GM12892 (cell line): ENCODE measurements at regions not wholly inside any gene's neighbourhood (a gene's known extent, or its start where the extent isn't known, plus 50 kb on each side); places are given as distances from the start of the nearest gene placed in this dataset.

Experiments used
- POLR2A ChIP-seq: IDR thresholded peaks from 2 replicates; pipeline ENCODE4 v1.6.1; 2011; ENCODE audit warnings: low read depth, low read length, control low read depth
- TAF1 ChIP-seq: IDR thresholded peaks from 2 replicates; pipeline ENCODE4 v1.6.1; 2011; ENCODE audit warnings: low read depth, mild to moderate bottlenecking, control low read depth, low read length, borderline replicate concordance

- TF ChIP-seq POLR2A (no peak), TAF1 (no peak)
These were observed 149.2 kb downstream of the EVA1A start for GRCh38 chr2:75411574-75411973.
